H1 (cell line): ENCODE measurements at regions not wholly inside any gene's neighbourhood (a gene's known extent, or its start where the extent isn't known, plus 50 kb on each side); places are given as distances from the start of the nearest gene placed in this dataset.

ENCODE experiments used
- CTCF ChIA-PET: fragments of 300-600 bp; sonication (Branson Sonifier 250); formaldehyde crosslinking; loops from one replicate; lab custom pipeline; 2021; ENCODE audit not compliant: partially characterized antibody; lab: Charles Lee
- POLR2A ChIA-PET: fragments of 300-600 bp; sonication (Branson Sonifier 250); formaldehyde crosslinking; loops from one replicate; lab custom pipeline; 2021; ENCODE audit warnings: inconsistent platforms; ENCODE audit not compliant: partially characterized antibody; lab: Charles Lee
- DNase-seq, 2 experiments: peaks; one replicate each; pipeline versions ENCODE4 v3.0.0 to v3.0.0-alpha.2; 2010 to 2022; ENCODE audit warnings: low spot score in 2 of 2, low read depth in 1 of 2, mixed read lengths in 1 of 2
- FAIRE-seq: peaks from 2 replicates; lab custom pipeline; 2011; peaks lifted over from hg19 to GRCh38; lab: Jason Lieb, UNC
- H2AFZ ChIP-seq: 2 replicates; pipeline ENCODE4 v1.8.1; 2012; ENCODE audit warnings: low read length, inconsistent platforms
- H2AK5ac ChIP-seq: 2 replicates; pipeline ENCODE4 v1.6.1; 2013; ENCODE audit warnings: low read depth, low read length
- H2BK120ac ChIP-seq: replicated peaks from 2 replicates; pipeline ENCODE3; 2013; ENCODE audit warnings: low read depth, low read length, inconsistent platforms
- H2BK12ac ChIP-seq: 2 replicates; pipeline ENCODE4 v1.6.1; 2013; ENCODE audit warnings: low read depth, low read length
- H2BK15ac ChIP-seq: 2 replicates; pipeline ENCODE4 v1.6.1; 2013; ENCODE audit warnings: low read length
- H2BK20ac ChIP-seq: 2 replicates; pipeline ENCODE4 v1.6.1; 2013; ENCODE audit warnings: low read length
- H2BK5ac ChIP-seq: 2 replicates; pipeline ENCODE4 v1.6.1; 2013; ENCODE audit warnings: low read depth, low read length
- H3K14ac ChIP-seq: 2 replicates; pipeline ENCODE4 v1.6.1; 2013; ENCODE audit warnings: inconsistent platforms; ENCODE audit not compliant: insufficient read length
- H3K18ac ChIP-seq: 2 replicates; pipeline ENCODE4 v1.6.1; 2013; ENCODE audit warnings: low read length; ENCODE audit errors: extremely low read depth
- H3K23ac ChIP-seq: 2 replicates; pipeline ENCODE4 v1.6.1; 2013; ENCODE audit warnings: inconsistent platforms; ENCODE audit not compliant: insufficient read length
- H3K23me2 ChIP-seq: 2 replicates; pipeline ENCODE4 v1.6.1; 2013; ENCODE audit warnings: low read depth, low read length
- H3K27ac ChIP-seq: 2 replicates; pipeline ENCODE4 v1.6.1; 2011; ENCODE audit warnings: low read depth, low read length, inconsistent platforms
- H3K27me3 ChIP-seq, 4 experiments: replicated peaks in 1 of 4; 1 replicate in 1 of 4; 2 replicates in 3 of 4; pipeline versions ENCODE4 v1.6.1 to v1.8.1; 2011 to 2013; ENCODE audit warnings: low read length in 3 of 4, mild to moderate bottlenecking in 3 of 4, inconsistent platforms in 2 of 4, mixed read lengths in 2 of 4, moderate library complexity in 1 of 4; ENCODE audit not compliant: control insufficient read depth in 3 of 4, insufficient read depth in 3 of 4; ENCODE audit errors: extremely low read depth in 1 of 4
- H3K36me3 ChIP-seq, 4 experiments: 2 replicates each; pipeline versions ENCODE4 v1.6.1 to v1.8.1; 2011 to 2013; ENCODE audit warnings: mild to moderate bottlenecking in 4 of 4, low read length in 3 of 4, moderate library complexity in 2 of 4, control low read depth in 1 of 4, inconsistent platforms in 1 of 4; ENCODE audit not compliant: insufficient read depth in 4 of 4, control insufficient read depth in 2 of 4
- H3K4ac ChIP-seq: replicated peaks from 2 replicates; pipeline ENCODE3; 2013; ENCODE audit warnings: low read length, low read depth, mixed read lengths, inconsistent platforms; ENCODE audit not compliant: insufficient read length
- H3K4me1 ChIP-seq, 4 experiments: replicated peaks in 1 of 4; 1 replicate in 1 of 4; 2 replicates in 3 of 4; pipeline versions ENCODE4 v1.6.1 to v1.8.1; 2011 to 2013; ENCODE audit warnings: low read length in 3 of 4, inconsistent platforms in 2 of 4, mixed read lengths in 1 of 4; ENCODE audit not compliant: insufficient read depth in 4 of 4, control insufficient read depth in 3 of 4
- H3K4me2 ChIP-seq, 2 experiments: 2 replicates each; pipeline versions ENCODE4 v1.6.1 to v1.8.1; 2011 to 2013; ENCODE audit warnings: low read depth in 2 of 2, low read length in 2 of 2, control low read depth in 1 of 2, inconsistent platforms in 1 of 2, mild to moderate bottlenecking in 1 of 2; ENCODE audit not compliant: insufficient read depth in 1 of 2
- H3K4me3 ChIP-seq, 4 experiments: fragments of 200-600, 300-600 bp in 1 of 4; sonication (generic), shearing (Covaris generic), sonication (Bioruptor Twin) in 1 of 4; 2 replicates each; pipeline versions ENCODE4 v1.5.1 to v1.8.1; 2011 to 2016; ENCODE audit warnings: low read length in 4 of 4, low read depth in 3 of 4, control low read depth in 2 of 4, inconsistent platforms in 2 of 4, mild to moderate bottlenecking in 2 of 4, mixed read lengths in 1 of 4, moderate library complexity in 1 of 4; ENCODE audit not compliant: insufficient read depth in 2 of 4; ENCODE audit errors: extremely low read depth in 1 of 4
- H3K56ac ChIP-seq: replicated peaks from 2 replicates; pipeline ENCODE3; 2013; ENCODE audit warnings: low read depth, mild to moderate bottlenecking, mixed read lengths, low read length, inconsistent platforms; ENCODE audit not compliant: insufficient read length
- H3K79me1 ChIP-seq: 2 replicates; pipeline ENCODE4 v1.6.1; 2013; ENCODE audit warnings: low read depth, low read length, control low read depth
- H3K79me2 ChIP-seq, 2 experiments: 2 replicates each; pipeline versions ENCODE4 v1.6.1 to v1.8.1; 2012 to 2013; ENCODE audit warnings: low read length in 2 of 2, mild to moderate bottlenecking in 2 of 2, inconsistent platforms in 1 of 2; ENCODE audit not compliant: insufficient read depth in 2 of 2, control insufficient read depth in 1 of 2
- H3K9ac ChIP-seq, 4 experiments: replicated peaks in 1 of 4; 1 replicate in 1 of 4; 2 replicates in 3 of 4; pipeline versions ENCODE4 v1.6.1 to v1.8.1; 2011 to 2013; ENCODE audit warnings: low read depth in 3 of 4, low read length in 3 of 4, control low read depth in 2 of 4, mild to moderate bottlenecking in 2 of 4, moderate library complexity in 2 of 4, inconsistent platforms in 1 of 4; ENCODE audit errors: extremely low read depth in 1 of 4
- H3K9me3 ChIP-seq, 2 experiments: 2 replicates each; pipeline versions ENCODE4 v1.6.1 to v1.8.1; 2012 to 2013; ENCODE audit warnings: mild to moderate bottlenecking in 2 of 2, moderate library complexity in 2 of 2, control low read depth in 1 of 2, inconsistent platforms in 1 of 2, low read depth in 1 of 2, low read length in 1 of 2, mixed read lengths in 1 of 2; ENCODE audit not compliant: insufficient read depth in 2 of 2
- H4K20me1 ChIP-seq, 2 experiments: replicated peaks in 1 of 2; 2 replicates each; pipeline versions ENCODE3 to v1.8.1; 2011 to 2013; ENCODE audit warnings: inconsistent platforms in 2 of 2, low read length in 2 of 2, mild to moderate bottlenecking in 1 of 2; ENCODE audit not compliant: insufficient read depth in 2 of 2, control insufficient read depth in 1 of 2
- H4K5ac ChIP-seq: 2 replicates; pipeline ENCODE4 v1.6.1; 2013; ENCODE audit warnings: low read length, low read depth, mixed read lengths, inconsistent platforms; ENCODE audit not compliant: insufficient read length
- H4K8ac ChIP-seq: 2 replicates; pipeline ENCODE4 v1.8.0; 2013; ENCODE audit warnings: mild to moderate bottlenecking, moderate library complexity, low read length, inconsistent platforms; ENCODE audit not compliant: insufficient read depth; ENCODE audit errors: extremely low read depth
- H4K91ac ChIP-seq: replicated peaks from 2 replicates; pipeline ENCODE3; 2013; ENCODE audit warnings: low read length, mixed read lengths, inconsistent platforms; ENCODE audit not compliant: insufficient read length
- GABPA ChIP-seq: IDR thresholded peaks from 2 replicates; pipeline ENCODE4 v1.6.1; 2011; ENCODE audit warnings: mild to moderate bottlenecking, low read length, moderate library complexity, borderline replicate concordance; ENCODE audit not compliant: insufficient read depth
- MAX ChIP-seq: IDR thresholded peaks from 2 replicates; pipeline ENCODE4 v1.6.1; 2012; ENCODE audit warnings: inconsistent platforms
- RXRA ChIP-seq: IDR thresholded peaks from 2 replicates; pipeline ENCODE4 v1.6.1; 2011; ENCODE audit warnings: low read depth, mild to moderate bottlenecking, low read length, moderate library complexity; ENCODE audit not compliant: insufficient read depth
- SIRT6 ChIP-seq: IDR thresholded peaks from one replicate; pipeline ENCODE4 v1.7.1; 2012; ENCODE audit warnings: low read length, inconsistent platforms
- SP4 ChIP-seq: IDR thresholded peaks from 2 replicates; pipeline ENCODE4 v1.6.1; 2012; ENCODE audit warnings: low read length, inconsistent platforms
- WGBS, 2 experiments: shearing (Covaris generic) in 1 of 2; methylation state at CpG; one replicate each; pipeline versions ENCODE4 v1.1.6 to v1.1.7; 2013 to 2015; ENCODE audit warnings: low lambda C conversion rate in 2 of 2, mixed read lengths in 2 of 2, inconsistent platforms in 1 of 2, low coverage in 1 of 2, missing lambda C conversion rate in 1 of 2; ENCODE audit not compliant: insufficient replicate concordance in 2 of 2, insufficient coverage in 1 of 2, insufficient read length in 1 of 2; ENCODE audit errors: extremely low coverage in 1 of 2, missing lambda C conversion rate in 1 of 2; 5-methylcytosine and 5-hydroxymethylcytosine counted together
- TF ChIP-seq, protein P1 (sequence below), 3 experiments: IDR thresholded peaks; 1 replicate in 2 of 3; 2 replicates in 1 of 3; pipeline versions ENCODE4 v1.5.1 to v1.6.1; 2011; ENCODE audit warnings: low read length in 3 of 3, mild to moderate bottlenecking in 3 of 3, inconsistent platforms in 2 of 3, low read depth in 1 of 3, moderate library complexity in 1 of 3; ENCODE audit not compliant: insufficient read depth in 1 of 3; ENCODE audit errors: control extremely low read depth in 1 of 3

DNA sequence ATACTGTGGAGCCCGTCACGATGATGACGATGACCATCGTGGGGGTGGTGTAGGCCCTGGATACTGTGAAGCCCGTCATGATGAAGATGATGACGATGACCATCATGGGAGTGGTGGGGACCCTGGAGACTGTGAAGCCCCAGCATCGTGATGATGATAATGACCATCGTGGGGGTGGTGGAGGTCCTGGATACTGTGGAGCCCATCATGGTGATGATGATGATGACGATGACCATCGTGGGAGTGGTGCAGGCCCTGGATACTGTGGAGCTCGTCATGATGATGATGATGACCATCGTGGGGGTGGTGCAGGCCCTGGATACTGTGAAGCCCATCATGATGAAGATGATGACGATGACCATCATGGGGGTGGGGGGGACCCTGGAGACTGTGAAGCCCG is 81.0 kb upstream of the SALL3 start:
- Histone ChIP-seq H2BK15ac (no peak overlapping the region), H3K56ac (no peak overlapping the region), H2BK5ac (no peak overlapping the region), H3K9ac (no peak overlapping the region), H3K4me3 (no peak overlapping the region), H3K9me3 (peaks cover 0 to 7% of the 10 kb centered on the region in 2 experiments; a peak in 2 of 4 replicates), H3K4ac (no peak overlapping the region), H2BK12ac (no peak overlapping the region), H2BK120ac (no peak overlapping the region), H3K23ac (no peak overlapping the region), H2BK20ac (no peak overlapping the region), H3K79me2 (no peaks in the 10 kb centered on the region), H3K27me3 (no peaks in the 10 kb centered on the region; a peak in 1 of 7 replicates), H3K14ac (no peak overlapping the region), H3K36me3 (no peaks in the 10 kb centered on the region), H3K4me2 (no peak overlapping the region), H3K23me2 (no peaks in the 10 kb centered on the region), H4K5ac (no peak overlapping the region), H3K18ac (no peak overlapping the region), H2AFZ (no peak overlapping the region), H2AK5ac (no peak overlapping the region), H3K27ac (no peak overlapping the region), H4K20me1 (no peaks in the 10 kb centered on the region), H3K79me1 (no peaks in the 10 kb centered on the region), H4K8ac (no peak overlapping the region), H3K4me1 (peaks cover 0 to 5% (median 3%) of the 10 kb centered on the region in 4 experiments; a peak in 4 of 7 replicates), H4K91ac (no peak overlapping the region)
- DNase-seq (no peak), FAIRE-seq (no peak)
- 93% methylated on average over 14 of the region's 14 CpGs; no CpG with 5 or more reads in 1 of the 2 experiments for WGBS, 2 experiments
- TF ChIP-seq SIRT6 (no peak), SP4 (no peak), MAX (no peak), GABPA (no peak), RXRA (no peak)
- TF ChIP-seq, protein P1, sequence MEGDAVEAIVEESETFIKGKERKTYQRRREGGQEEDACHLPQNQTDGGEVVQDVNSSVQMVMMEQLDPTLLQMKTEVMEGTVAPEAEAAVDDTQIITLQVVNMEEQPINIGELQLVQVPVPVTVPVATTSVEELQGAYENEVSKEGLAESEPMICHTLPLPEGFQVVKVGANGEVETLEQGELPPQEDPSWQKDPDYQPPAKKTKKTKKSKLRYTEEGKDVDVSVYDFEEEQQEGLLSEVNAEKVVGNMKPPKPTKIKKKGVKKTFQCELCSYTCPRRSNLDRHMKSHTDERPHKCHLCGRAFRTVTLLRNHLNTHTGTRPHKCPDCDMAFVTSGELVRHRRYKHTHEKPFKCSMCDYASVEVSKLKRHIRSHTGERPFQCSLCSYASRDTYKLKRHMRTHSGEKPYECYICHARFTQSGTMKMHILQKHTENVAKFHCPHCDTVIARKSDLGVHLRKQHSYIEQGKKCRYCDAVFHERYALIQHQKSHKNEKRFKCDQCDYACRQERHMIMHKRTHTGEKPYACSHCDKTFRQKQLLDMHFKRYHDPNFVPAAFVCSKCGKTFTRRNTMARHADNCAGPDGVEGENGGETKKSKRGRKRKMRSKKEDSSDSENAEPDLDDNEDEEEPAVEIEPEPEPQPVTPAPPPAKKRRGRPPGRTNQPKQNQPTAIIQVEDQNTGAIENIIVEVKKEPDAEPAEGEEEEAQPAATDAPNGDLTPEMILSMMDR (IDR thresholded peaks at IDR 0.05; ENCODE audit: control extremely low read depth in 1 of 3, insufficient read depth in 1 of 3, low read depth in 1 of 3, low read length in 3 of 3): no peak
- CTCF ChIA-PET: no interaction called here
- POLR2A ChIA-PET: no interaction called here
